NCI-H524 (cell line): ENCODE measurements at regions not wholly inside any gene's neighbourhood (a gene's known extent, or its start where the extent isn't known, plus 50 kb on each side); places are given as distances from the start of the nearest gene placed in this dataset.

Experiments used
- DNase-seq, 2 experiments: peaks; one replicate each; lab custom pipeline; 2025; lab: John Stamatoyannopoulos, UW

- DNase-seq: no peak
Observed at GRCh38 chr17:71966459-71967313, 154.1 kb upstream of the SOX9 start.

DNA sequence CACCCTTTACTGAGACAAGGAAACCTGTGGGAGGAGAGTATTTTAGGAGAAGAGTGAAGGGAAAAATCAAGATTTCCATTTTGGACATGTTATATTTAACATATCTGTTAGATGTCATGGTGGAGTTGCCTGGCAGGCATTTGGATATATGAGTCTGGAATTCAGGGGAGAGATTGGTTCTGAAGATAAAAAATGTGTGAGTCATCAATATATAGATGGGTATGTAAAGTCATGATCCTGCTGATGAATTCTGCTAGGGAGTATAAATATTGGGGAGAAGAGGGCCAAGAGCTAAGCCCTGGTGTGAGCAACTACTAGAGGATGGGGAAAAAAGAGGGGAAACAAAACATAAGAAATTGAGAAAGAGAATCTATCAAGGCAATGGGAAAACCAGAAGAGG is 151.3 kb upstream of the SOX9 start:
- DNase-seq: no peak

GRCh38 chr17:71970312-71970711 is 150.5 kb upstream of the SOX9 start:
- no peak for DNase-seq

- DNase-seq: no peak
Observed at GRCh38 chr17:71974051-71974450, 146.8 kb upstream of the SOX9 start.

GRCh38 chr17:71975331-71975801 is 145.5 kb upstream of the SOX9 start:
- DNase-seq: no peak

- no peak for DNase-seq
Observed at GRCh38 chr17:71976011-71976649, 144.7 kb upstream of the SOX9 start.

DNA sequence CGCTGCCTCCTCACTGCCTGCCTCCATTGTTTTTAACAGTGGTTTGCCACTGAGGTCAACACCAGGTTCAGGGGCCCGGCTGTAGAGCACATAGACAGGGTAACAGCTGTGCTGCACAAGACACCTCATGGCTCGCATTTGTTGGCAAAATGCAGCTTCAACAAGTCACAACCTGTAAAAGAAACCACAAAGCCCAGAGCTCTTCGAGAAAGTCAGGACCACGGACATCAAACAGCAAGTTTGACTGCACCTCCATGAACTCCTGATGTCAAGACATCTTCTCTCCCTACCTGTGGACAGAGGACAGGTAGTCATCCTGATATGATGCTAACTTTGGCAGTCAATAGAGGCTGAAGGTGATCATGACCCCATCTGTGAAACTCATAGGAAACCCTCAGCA is 142.4 kb upstream of the SOX9 start:
- no peak for DNase-seq

GRCh38 chr17:71980171-71980570 is 140.6 kb upstream of the SOX9 start:
- DNase-seq: no peak

DNA sequence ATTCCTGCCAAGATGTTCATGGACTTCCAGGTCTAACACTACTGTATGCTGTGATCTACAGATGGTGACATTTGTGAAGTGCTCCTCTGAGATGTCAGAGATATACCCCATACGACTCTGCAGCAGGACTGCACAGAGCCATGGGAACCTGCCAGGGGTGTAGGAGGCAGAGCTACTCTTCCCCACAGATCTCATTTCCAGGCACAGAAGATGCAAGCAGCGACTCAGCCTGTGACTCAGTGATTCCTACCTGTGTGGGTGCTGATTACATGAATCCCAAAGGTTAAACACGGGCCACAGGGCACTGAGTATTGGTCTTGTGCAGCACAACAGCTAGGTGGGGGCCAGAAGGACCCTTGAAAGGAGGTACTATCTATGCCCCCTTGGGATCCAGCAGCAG is 137.0 kb upstream of the SOX9 start:
- no peak for DNase-seq

DNA sequence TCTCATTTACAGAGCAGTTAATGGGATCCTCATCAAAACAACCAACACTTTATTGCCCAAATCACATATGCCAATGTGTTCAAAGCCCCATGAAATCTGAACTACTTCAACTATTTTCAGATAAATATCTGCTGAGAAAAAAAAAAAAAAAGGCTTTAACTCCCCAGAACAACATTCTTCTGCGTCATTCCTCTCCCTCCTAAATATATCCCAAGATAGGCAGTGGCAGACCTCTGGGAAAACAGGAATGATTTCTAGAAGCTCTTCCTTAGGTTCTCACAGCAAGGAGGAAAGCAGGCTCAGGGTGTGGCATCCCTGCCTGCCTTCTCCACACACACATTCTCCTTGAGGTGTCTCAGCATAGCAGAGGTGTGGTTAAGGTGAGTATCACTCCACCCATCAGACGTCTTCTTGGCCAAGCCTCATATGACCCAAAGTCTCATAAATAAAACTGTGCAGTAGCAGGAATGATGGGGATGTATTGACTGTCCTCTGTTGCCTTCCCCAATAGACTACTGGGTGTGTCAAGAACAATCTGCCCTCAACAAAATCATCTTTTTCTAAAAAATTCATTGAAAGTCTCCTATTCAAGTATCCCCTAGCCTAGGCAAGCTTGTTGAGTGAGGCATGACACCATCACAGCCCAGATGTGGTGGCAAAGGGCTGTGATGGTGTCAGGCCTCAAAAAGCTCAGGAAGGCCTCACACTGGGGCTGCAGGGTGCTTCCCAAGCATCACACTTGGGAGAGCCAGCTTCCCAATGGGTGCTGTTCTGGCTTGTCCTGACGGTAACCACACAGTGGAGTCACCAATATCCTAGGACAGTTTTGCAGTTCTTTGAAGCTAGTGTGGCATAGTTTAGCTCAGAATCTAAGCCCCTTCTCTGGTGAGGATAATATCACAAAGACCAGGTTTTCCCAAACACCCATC is 135.4 kb upstream of the SOX9 start:
- DNase-seq: no peak

GRCh38 chr17:71986886-71987285 is 133.9 kb upstream of the SOX9 start:
- no peak for DNase-seq

- DNase-seq: no peak
Observed at GRCh38 chr17:71987634-71988033, 133.2 kb upstream of the SOX9 start.

- DNase-seq: no peak
Observed at GRCh38 chr17:71989117-71989516, 131.7 kb upstream of the SOX9 start.

- no peak for DNase-seq
Observed at GRCh38 chr17:71993363-71993762, 127.5 kb upstream of the SOX9 start.

DNA sequence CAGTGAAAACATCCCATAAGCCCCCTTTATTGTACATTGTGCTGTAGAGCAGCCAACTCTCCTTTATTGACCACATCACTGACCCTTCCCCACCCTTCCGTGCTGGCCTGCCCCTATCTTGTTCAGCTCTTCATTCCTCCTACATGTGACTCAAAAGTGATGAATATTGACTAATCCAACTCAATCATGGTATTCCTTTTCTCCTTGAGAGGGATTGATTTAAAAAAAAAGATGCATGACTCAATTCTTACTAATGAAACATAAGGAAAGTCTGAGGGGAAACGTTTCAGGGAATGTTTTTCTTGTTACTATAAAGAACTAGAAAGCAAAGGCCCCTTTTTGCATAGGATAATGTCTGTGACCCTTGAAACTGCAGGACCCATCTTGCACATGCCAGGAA is 125.2 kb upstream of the SOX9 start:
- DNase-seq: no peak

DNA sequence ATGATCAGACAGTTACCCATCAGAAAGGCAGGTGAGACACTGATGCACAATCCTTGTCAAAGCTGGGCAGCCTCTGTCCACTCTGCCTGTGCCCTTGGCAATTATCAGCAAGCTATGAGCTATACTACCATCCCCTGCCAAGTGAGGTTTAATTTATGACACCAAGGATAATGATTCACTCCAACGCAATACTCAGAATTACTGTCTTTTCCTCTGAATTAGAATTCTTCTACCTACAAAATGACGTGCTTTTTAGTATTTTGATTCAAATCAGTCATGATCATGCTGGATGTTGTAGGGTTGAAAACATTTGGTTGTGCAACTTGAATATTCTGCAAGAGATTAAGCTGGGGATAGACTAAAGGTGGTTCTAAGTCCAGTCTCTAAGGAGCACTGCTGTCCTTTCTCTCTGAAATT is 116.8 kb upstream of the SOX9 start:
- no peak for DNase-seq

DNA sequence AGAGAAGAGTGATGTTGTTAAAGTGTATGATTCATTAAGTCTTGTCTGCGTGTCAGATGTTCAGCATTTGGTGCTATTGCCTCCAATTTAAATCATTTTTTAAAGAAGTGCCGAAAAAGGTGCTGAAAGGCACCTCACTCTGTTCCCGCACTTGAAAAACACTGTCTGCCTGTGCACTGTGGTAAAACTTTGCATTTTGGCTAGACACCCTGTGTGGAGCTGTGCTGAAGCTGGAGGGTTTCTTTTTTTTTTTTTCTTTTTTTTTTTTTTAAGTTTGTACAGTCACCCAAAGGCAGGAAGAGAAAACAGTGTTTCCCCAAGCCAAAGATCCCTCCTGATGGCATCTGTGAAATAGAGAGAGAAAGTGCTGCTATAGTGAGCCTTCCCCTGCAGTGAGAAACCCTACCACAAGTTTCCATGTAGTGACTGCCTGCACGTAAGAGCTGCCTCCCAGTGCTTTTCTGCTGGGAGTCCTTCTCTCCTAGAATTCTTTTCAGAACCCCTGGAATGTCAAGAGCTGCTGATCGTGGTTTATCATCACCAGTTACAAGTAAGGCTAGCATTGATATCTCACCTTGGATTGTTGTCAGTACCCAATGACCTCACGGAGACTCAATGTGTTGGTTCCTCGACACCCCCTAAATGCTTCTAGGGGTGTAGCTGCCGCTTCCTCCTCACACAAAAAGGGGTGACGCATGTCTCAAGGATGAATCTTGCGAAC is 116.0 kb upstream of the SOX9 start:
- DNase-seq: no peak

DNA sequence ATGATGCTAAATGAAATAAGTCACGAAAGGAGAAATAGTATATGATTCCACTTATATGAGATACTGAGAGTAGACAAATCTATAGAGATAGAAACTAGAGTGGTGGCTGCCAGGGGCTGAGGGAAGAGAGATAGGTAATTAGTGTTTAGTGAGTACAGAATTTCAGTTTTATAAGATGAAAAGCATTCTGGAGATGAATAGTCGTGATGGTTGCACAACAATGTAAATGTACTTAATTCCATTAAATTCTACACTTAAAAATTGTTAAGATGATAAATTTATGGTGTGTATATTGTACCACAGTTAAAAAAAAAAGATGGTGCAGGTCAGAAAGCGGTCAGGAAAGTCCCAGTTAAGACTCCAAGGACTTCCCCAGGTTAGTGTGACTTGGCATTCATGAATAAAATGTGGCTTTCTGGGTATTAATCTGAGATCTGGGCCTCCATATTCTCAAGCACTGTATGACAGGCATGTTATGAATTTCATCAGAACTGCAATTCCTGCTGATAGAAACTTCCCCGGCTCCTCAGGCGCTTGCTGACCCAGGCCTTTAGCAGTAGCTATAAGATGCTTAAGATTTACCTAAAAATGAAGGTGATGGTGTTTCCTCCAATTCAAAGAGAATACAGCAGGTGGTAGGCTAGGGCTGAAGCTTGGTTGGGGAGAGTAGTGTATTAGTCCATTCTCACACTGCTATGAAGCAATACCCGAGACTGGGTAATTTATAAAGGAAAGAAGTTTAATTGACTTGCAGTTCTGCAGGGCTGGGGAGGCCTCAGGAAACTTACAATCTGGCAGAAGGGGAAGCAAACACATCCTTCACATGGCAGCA is 115.3 kb upstream of the SOX9 start:
- no peak for DNase-seq

- DNase-seq: no peak
Observed at GRCh38 chr17:72008236-72008876, 112.5 kb upstream of the SOX9 start.

DNA sequence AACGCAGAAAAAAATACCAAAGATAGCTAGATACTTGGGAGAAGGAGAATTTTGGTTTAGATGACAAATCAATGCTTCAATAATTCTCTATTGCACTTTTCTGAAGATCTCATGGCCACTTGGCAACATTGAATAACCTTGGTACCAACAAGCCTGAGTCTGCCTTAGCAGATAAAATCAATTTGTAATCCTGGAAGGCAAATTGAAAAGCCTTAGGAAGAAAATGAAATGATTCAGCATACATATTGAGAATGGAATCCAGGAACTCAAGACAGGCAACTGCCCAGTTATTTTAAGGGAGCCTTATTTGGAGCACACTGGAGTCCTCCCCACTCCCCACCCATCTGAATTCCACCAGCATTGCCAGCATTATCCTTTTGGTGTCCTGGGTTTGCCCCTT is 109.3 kb upstream of the SOX9 start:
- no peak for DNase-seq
